Activated naive CD8-positive, alpha-beta T cell treated with anti-CD3 and anti-CD28 coated beads, Interleukin-2, amount 10 ng/mL, durations not matched to agents 7 days and 5 days (primary cell): ENCODE measurements at regions not wholly inside any gene's neighbourhood (a gene's known extent, or its start where the extent isn't known, plus 50 kb on each side); places are given as distances from the start of the nearest gene placed in this dataset.
A peak's percentile ranks its signal among the peaks of the same experiment; 100 is the strongest.

Experiments
- ATAC-seq: fragments of 150-1000 bp; cut with Tn5 transposase; one replicate; pipeline ENCODE4 v1.10.0; 2021; ENCODE audit warnings: low read depth, moderate library complexity
- POLR2A ChIA-PET: fragments of 350-600 bp; sonication (Branson Sonifier 250); formaldehyde crosslinking; loops from one replicate; lab custom pipeline; 2021; ENCODE audit warnings: antibody characterized with exemption; lab: Charles Lee
- DNase-seq: peaks from one replicate; pipeline ENCODE4 v3.0.0; 2021
- H3K27ac Mint-ChIP-seq: one replicate; pipeline ENCODE4 v1.8.0; 2022; ENCODE audit warnings: mild to moderate bottlenecking, mixed read lengths
- H3K27me3 Mint-ChIP-seq: one replicate; pipeline ENCODE4 v1.8.0; 2022; ENCODE audit warnings: mild to moderate bottlenecking, moderate library complexity, mixed read lengths
- H3K36me3 Mint-ChIP-seq: one replicate; pipeline ENCODE4 v1.8.0; 2021; ENCODE audit warnings: mild to moderate bottlenecking, mixed read lengths
- H3K4me1 Mint-ChIP-seq: one replicate; pipeline ENCODE4 v1.8.0; 2021; ENCODE audit warnings: mixed read lengths
- H3K4me3 Mint-ChIP-seq: one replicate; pipeline ENCODE4 v1.8.0; 2022; ENCODE audit warnings: mild to moderate bottlenecking, moderate library complexity, mixed read lengths
- H3K9me3 Mint-ChIP-seq: one replicate; pipeline ENCODE4 v1.8.0; 2021; ENCODE audit warnings: mixed read lengths

DNA sequence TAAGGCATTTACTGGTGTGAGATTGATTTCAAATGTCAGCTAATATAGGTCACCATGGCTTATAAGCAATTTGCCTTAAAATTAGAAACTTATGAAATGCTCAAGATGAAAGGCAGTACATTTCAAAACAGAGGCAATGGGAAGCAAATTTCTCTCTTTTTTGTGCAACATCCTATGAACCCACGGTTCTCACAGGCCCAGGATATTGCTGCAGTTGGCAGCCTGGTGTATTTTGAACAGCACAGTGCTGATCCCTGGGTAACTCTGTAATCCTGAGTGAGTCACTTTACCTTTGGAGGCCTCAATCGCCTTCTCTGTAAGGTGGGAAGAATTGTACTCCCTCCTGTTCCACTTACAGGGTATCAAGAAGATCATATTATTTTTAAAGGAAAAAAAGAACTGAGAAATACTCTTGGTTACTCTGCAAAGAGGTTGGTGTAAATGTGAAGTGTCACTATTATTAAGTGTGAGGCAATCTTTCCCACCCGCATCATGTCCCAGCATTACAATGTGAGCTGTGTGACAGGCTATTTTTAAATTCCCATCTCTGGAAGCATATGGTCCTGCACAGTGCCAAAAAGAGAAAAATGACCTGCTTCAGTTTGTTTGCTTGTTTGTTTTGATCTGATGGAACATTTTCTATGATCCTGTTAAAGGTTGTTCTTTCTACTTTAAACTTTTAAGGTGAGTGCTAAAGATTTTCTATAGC lies 190.1 kb upstream of the LPP start:
- Mint-ChIP-seq H3K27me3 (no peaks in the 10 kb centered on the region), H3K4me1 (peaks cover 30% of the 10 kb centered on the region), H3K9me3 (no peaks in the 10 kb centered on the region), H3K27ac (peak overlapping the region; percentile 67), H3K36me3 (peaks cover 2% of the 10 kb centered on the region), H3K4me3 (no peak overlapping the region)
- DNase-seq (no peak), ATAC-seq (peak; percentile 49)
- POLR2A ChIA-PET = interaction anchor here (0.6 to 3.1 kb wide), 7 partner anchors 29 to 221 kb away, joined by 3 to 17 read pairs (median 6); partner anchors contain the start of gene BCL6

DNA sequence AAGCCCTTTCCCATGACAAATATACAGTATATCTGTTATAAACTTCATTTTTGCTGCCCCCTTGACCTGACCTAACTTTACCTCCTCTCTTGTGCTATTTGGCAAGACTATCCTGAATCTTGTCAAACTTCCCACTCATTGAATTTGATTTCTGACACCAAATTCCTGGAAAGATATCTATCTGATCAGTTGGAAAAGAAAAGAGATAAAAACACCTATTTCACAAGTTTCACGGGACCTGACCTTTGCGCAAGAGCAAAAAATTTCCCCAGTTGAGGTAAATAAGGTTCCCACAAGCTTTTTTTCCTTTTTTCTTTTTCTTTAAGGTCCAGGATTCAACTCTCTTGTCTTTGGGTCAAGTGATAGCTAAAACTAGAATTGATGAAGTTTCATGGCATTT lies 189.2 kb upstream of the LPP start:
- Mint-ChIP-seq H3K9me3 (no peaks in the 10 kb centered on the region), H3K4me3 (no peak overlapping the region), H3K4me1 (peaks cover 27% of the 10 kb centered on the region), H3K36me3 (peaks cover 2% of the 10 kb centered on the region), H3K27ac (no peak overlapping the region), H3K27me3 (no peaks in the 10 kb centered on the region)
- ATAC-seq = no peak
- POLR2A ChIA-PET = no interaction called here
- no peak for DNase-seq

DNA sequence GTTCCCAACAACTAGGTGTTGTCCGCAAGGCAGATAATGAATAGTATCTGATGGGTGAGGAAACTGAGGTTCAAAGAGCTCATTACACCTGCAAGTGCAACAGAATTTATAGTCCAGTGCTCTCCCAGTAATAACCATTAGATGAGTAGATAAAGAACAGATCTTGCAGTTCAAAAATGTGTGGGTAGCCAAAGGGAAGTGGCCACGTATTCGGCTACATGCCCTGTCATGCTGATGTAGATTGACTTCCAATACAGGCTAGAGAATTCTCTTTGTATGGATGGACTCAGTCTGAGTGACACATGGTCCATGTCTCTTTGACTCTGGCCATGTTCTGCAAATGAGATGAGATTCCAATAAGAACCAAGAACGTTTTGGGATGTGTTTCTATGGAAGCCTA lies 187.9 kb upstream of the LPP start:
- H3K9me3 Mint-ChIP-seq = no peaks in the 10 kb centered on the region
- POLR2A ChIA-PET = no interaction called here

DNA sequence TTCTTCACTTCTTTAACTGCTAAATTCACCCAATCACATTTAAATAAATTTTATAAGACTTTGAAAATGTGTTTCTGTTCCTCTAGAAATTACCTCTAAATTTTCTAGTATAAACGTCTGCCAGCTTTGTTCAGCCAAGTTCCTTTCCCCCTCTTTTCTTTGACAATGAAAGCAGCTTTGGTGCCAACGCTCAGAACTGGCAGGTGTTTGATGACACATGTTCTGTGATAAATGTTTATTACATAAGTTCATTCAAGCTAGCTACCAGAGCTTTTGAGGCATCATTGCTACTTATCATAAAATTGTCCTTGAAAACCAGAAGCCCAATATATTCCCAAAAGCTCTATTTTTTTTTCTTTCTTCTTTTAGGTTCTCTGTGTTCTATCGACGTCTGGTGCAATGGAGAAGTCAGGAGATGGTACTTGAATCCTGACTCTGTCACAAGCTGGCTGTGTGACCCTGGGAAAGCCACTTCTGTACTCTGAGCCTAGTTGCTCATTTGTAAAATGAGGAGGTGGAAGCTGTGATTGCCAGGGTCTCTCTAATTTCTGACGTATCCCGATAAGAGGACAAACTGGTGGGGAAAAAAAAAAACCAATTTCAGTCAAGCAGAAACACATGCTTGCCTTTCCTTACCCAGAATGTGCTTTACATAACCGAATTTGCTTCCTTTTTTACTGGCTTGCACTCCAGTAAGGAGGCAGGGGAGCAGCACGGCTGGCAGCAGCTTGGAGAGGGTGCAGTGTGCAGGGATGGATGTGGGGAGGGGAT lies 187.1 kb upstream of the LPP start:
- no peak for DNase-seq
- POLR2A ChIA-PET = interaction anchor here (0.7 to 1.2 kb wide), 2 partner anchors 20 to 223 kb away, joined by 3 read pairs; no protein-coding TSS in a partner anchor
- ATAC-seq = no peak
- H3K4me3 Mint-ChIP-seq = no peak overlapping the region
- H3K9me3 Mint-ChIP-seq = no peaks in the 10 kb centered on the region
- peaks cover 34% of the 10 kb centered on the region for H3K4me1 Mint-ChIP-seq
- H3K27me3 Mint-ChIP-seq = no peaks in the 10 kb centered on the region
- peak overlapping the region; percentile 23 for H3K27ac Mint-ChIP-seq
- peaks cover 2% of the 10 kb centered on the region for H3K36me3 Mint-ChIP-seq

More for the DNA sequence above, 187.9 kb upstream of the LPP start:
- Mint-ChIP-seq H3K4me1 (peaks cover 30% of the 10 kb centered on the region), H3K27ac (no peak overlapping the region), H3K36me3 (peaks cover 2% of the 10 kb centered on the region), H3K4me3 (no peak overlapping the region), H3K27me3 (no peaks in the 10 kb centered on the region)
- no peak for DNase-seq
- ATAC-seq = no peak

DNA sequence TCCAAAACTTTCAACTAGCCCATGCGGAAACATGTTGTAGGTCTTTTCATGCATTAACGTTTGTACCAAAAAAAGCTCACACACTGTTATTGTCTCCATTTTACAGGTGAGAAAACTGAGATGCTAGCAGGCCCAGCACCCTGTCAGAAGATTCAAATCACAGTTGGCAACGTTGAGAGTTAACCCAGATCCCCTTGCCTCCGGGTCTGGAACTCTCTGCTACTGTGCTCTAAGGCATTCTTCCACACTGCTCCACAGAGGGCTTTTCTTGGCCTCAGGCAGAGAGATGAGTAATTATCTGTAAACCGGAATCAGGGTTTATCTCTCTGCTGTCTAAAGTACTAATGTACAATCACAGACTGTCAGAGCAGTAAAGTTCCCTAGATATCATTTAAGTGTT lies 186.0 kb upstream of the LPP start:
- Mint-ChIP-seq H3K36me3 (peaks cover 5% of the 10 kb centered on the region), H3K4me1 (peaks cover 38% of the 10 kb centered on the region), H3K4me3 (no peak overlapping the region), H3K9me3 (no peaks in the 10 kb centered on the region), H3K27ac (no peak overlapping the region), H3K27me3 (no peaks in the 10 kb centered on the region)
- no peak for DNase-seq
- POLR2A ChIA-PET = interaction anchor here (1.2 kb wide), 1 partner anchor 225 kb away, joined by 3 read pairs; no protein-coding TSS in a partner anchor
- no peak for ATAC-seq

DNA sequence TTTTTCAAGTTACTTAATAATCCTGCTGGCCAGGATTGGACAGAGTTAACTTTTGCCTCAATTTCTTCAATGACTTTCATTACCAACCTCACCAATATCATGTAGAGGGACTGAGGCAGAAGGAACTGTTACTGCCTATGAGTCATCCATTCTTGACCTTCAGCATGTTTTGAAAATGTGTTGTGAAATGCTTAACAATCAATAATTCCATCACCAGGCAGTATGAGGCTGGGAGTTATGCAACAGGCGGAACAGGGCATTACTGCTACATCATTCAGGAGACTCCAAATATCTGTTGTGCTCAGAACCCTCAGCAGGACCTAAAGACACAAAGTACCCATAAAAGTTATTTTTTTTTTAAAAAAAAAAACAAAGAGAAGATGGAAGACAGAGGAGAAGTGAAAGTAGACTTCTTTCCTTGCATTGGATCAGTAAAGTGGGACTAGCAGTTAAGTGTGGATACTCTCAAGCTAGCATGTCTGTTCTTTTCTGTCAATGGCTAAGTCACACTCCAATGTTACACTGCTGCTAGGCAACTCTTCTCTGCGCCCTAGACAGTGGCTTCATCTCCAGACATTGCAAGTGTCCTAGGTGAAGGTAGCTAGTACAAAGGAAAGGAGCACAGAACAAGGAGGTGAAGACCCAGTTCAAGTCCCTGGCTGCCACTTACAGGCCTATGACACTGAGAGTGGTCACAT lies 184.9 kb upstream of the LPP start:
- POLR2A ChIA-PET = interaction anchor here (1.0 kb wide), 1 partner anchor 368 kb away, joined by 3 read pairs; no protein-coding TSS in a partner anchor
- ATAC-seq (no peak), DNase-seq (no peak)
- Mint-ChIP-seq H3K27ac (no peak overlapping the region), H3K27me3 (no peaks in the 10 kb centered on the region), H3K36me3 (peaks cover 5% of the 10 kb centered on the region), H3K4me1 (peaks cover 44% of the 10 kb centered on the region), H3K4me3 (no peak overlapping the region), H3K9me3 (no peaks in the 10 kb centered on the region)

DNA sequence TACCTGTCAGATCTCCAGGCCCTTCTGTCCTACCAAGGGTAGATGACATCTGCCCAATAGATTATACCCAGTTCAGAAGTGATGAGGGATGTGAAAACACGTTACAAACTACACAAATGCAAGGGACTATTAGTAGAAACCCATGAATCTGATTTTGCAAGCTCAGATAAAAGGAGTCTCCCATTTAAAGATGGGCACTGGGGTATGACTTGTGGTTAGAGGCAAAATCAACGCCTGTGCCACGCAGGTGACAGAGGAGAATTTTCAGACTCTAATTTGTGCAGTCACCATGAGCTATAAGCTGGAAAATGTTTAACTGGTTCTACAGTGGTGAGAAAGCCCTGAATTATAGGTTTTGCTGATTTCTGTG lies 184.4 kb upstream of the LPP start:
- Mint-ChIP-seq H3K27me3 (no peaks in the 10 kb centered on the region), H3K4me1 (peaks cover 49% of the 10 kb centered on the region), H3K27ac (no peak overlapping the region), H3K4me3 (no peak overlapping the region), H3K9me3 (no peaks in the 10 kb centered on the region), H3K36me3 (peaks cover 5% of the 10 kb centered on the region)
- no peak for DNase-seq
- ATAC-seq = no peak
- POLR2A ChIA-PET = interaction anchor here (1.0 kb wide), 1 partner anchor 368 kb away, joined by 3 read pairs; no protein-coding TSS in a partner anchor

DNA sequence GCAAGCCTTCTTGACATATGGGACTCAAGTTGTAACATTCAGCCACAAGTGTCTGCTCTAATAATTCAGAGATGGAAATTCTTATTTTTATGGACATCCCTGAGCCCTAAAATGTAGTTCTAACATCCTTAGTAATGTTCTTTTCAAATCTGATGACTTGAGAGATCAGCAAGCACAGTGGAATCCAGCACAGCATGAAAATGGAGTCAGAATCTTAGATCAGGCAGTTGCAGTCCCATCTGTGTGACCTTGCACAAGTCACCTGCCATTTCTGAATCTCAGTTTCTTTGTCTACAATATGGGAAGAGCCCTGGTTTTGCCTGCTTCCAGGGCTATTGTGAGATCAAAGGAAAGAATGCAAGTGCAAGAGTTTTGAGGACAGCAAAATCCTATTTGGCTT lies 183.9 kb upstream of the LPP start:
- no peak overlapping the region for H3K27ac Mint-ChIP-seq
- peaks cover 53% of the 10 kb centered on the region for H3K4me1 Mint-ChIP-seq
- no peaks in the 10 kb centered on the region for H3K9me3 Mint-ChIP-seq
- DNase-seq (no peak), ATAC-seq (no peak)
- POLR2A ChIA-PET = interaction anchor here (1.0 kb wide), 1 partner anchor 367 kb away, joined by 3 read pairs; no protein-coding TSS in a partner anchor
- no peaks in the 10 kb centered on the region for H3K27me3 Mint-ChIP-seq
- H3K36me3 Mint-ChIP-seq = peaks cover 5% of the 10 kb centered on the region
- no peak overlapping the region for H3K4me3 Mint-ChIP-seq

DNA sequence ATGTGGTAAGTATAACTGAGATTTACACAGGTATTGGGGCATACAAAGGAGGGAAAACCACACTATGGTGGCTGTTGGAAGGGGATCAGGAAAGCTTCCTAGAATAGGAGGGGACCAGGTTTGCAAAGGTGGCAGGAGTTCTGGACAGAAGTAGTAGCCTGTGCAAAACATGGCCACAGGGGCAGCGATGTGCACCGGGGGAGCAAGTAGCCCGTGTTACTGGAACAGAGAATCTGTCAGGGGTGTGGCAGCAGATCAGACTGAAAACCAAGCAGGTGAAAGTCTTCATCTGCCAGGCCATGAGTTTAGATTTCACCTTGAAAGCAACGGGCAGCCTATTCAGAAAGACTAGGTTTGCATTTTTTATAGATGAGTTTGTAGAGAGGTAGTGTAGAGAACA lies 182.3 kb upstream of the LPP start:
- no peak for ATAC-seq
- Mint-ChIP-seq H3K9me3 (no peaks in the 10 kb centered on the region), H3K36me3 (peaks cover 6% of the 10 kb centered on the region), H3K4me3 (no peak overlapping the region), H3K27me3 (no peaks in the 10 kb centered on the region), H3K4me1 (peaks cover 58% of the 10 kb centered on the region), H3K27ac (peak overlapping the region; percentile 8)
- POLR2A ChIA-PET = interaction anchor here (5.2 kb wide), 1 partner anchor 226 kb away, joined by 71 read pairs; the partner anchor contains the start of gene BCL6
- DNase-seq = no peak

DNA sequence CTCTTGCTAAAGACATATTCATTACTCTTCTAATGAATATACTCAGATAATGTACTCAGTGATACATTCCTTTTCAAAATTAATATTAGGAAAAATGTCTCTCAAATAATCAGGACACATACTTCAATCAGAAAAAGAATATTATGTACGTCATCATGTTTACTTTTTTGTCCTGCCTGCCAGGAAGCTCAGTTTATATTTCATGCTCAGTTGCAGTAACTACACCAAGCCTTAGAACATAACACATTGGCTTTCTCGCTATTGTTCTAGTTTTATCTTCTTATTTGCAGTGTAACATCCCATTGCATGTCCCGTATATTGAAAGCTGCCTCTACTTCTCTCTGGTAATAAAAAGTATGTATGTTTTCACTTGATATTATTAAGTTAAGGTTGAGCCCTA lies 181.5 kb upstream of the LPP start:
- no peak overlapping the region for H3K27ac Mint-ChIP-seq
- DNase-seq (no peak), ATAC-seq (no peak)
- peaks cover under 1% of the 10 kb centered on the region for H3K9me3 Mint-ChIP-seq
- POLR2A ChIA-PET = interaction anchor here (0.5 to 5.2 kb wide), 7 partner anchors 72 to 1189 kb away, joined by 3 to 71 read pairs (median 5); partner anchors contain the start of genes BCL6, EIF4A2 and LPP
- no peaks in the 10 kb centered on the region for H3K27me3 Mint-ChIP-seq
- no peak overlapping the region for H3K4me3 Mint-ChIP-seq
- H3K36me3 Mint-ChIP-seq = peaks cover 8% of the 10 kb centered on the region
- H3K4me1 Mint-ChIP-seq = peaks cover 54% of the 10 kb centered on the region

DNA sequence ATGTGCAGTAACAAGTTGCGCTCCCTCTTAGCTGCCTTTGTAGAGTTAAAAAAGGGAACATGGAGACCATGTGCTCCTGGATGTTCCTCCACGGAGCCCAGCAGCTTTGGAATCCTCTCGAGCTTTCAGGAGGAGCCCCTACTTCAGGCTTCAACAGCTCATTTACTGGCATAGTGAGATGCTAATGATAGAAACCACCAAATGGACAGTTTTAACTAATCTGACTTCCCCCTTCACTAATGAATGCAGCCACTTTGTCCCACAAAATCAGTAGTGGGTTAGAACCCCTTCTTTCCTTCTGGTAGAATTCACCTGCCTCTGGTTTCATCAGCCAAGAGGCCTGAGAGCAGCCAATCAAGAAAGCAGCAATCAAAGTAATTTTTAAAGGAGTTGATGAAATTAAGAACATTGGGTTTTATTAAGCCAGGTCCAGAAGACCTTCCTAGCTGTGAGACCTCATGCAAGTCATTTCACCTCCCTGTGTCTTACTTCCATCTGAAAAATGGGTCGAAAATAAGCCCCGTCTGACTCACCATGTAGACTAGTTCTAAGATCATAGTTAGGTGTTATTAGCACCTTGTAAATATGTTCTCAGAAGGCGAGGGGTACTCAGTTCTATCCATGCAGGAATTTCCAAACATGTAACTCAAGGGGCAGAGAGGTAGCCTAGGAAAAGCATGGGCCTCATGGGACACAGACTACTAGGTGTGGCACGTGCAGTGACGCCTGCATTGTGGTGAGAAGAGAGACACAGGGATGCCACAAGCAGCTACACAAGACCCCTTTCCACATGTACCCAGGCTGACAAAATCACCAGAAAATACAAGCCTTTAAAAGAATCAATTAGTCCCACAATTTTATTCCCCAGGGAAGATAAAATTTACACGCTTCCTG lies 179.7 kb upstream of the LPP start:
- Mint-ChIP-seq H3K36me3 (peaks cover 13% of the 10 kb centered on the region), H3K27me3 (no peaks in the 10 kb centered on the region), H3K9me3 (peaks cover 2% of the 10 kb centered on the region), H3K4me1 (peaks cover 59% of the 10 kb centered on the region), H3K27ac (peak overlapping the region; percentile 94), H3K4me3 (peak overlapping the region; percentile 76)
- peak; percentile 46 for DNase-seq
- POLR2A ChIA-PET = interaction anchor here (0.7 to 5.2 kb wide), 9 partner anchors 12 to 234 kb away, joined by 3 to 71 read pairs (median 4); partner anchors contain the start of gene BCL6
- peak; percentile 32 for ATAC-seq

DNA sequence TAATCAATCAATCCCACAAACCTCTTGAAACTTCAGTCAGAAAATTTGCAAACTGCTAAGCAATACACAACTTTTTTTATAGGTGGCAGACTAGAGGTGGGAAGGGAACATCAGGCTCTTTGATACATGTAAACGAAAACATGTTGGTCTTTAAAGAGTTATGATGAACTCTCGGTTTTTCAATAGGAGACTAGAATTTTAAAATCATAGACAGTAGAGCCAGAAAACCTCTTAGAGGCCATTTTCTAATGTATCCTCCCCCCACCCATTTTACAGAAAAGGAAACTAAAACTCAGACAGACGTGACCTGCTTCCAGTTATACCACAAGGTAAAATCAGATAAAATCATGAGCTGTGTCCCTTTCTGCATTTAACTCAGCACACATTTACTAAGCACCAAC lies 179.1 kb upstream of the LPP start:
- peak overlapping the region; percentile 76 for H3K4me3 Mint-ChIP-seq
- H3K36me3 Mint-ChIP-seq = peaks cover 13% of the 10 kb centered on the region
- peak; percentile 65 for ATAC-seq
- H3K27me3 Mint-ChIP-seq = no peaks in the 10 kb centered on the region
- H3K4me1 Mint-ChIP-seq = peaks cover 62% of the 10 kb centered on the region
- DNase-seq = no peak
- H3K9me3 Mint-ChIP-seq = peaks cover 2% of the 10 kb centered on the region
- H3K27ac Mint-ChIP-seq = peak overlapping the region; percentile 94
- POLR2A ChIA-PET = interaction anchor here (0.7 to 5.2 kb wide), 12 partner anchors 12 to 234 kb away, joined by 3 to 71 read pairs (median 4); partner anchors contain the start of gene BCL6
